Neural progenitor cell (in vitro differentiated cells): ENCODE measurements at regions not wholly inside any gene's neighbourhood (a gene's known extent, or its start where the extent isn't known, plus 50 kb on each side); places are given as distances from the start of the nearest gene placed in this dataset.
"Not testable (repeated sequence)": the region's sequence is repeated elsewhere in the genome, so short reads cannot be mapped to it uniquely, and the experiment has no call there.

Experiments used
- DNase-seq: peaks from one replicate; pipeline ENCODE4 v3.0.0-alpha.2; 2016; ENCODE audit warnings: low spot score
- H2AFZ ChIP-seq: fragments of 200-600 bp; sonication (generic); replicated peaks from 2 replicates; pipeline ENCODE4 v1.6.1; 2016; ENCODE audit warnings: antibody characterized with exemption
- H3F3A ChIP-seq: fragments of 200-600 bp; sonication (generic); 2 replicates; pipeline ENCODE4 v1.6.1; 2016; ENCODE audit warnings: antibody characterized with exemption, low read depth
- H3K27ac ChIP-seq: fragments of 200-600 bp; sonication (generic); 2 replicates; pipeline ENCODE4 v1.5.1; 2016; ENCODE audit warnings: mild to moderate bottlenecking
- H3K27me3 ChIP-seq: fragments of 200-600 bp; sonication (generic); 2 replicates; pipeline ENCODE4 v1.6.1; 2016; ENCODE audit warnings: mild to moderate bottlenecking, moderate library complexity
- H3K36me3 ChIP-seq: fragments of 200-600 bp; sonication (generic); 2 replicates; pipeline ENCODE4 v1.5.1; 2016
- H3K4me1 ChIP-seq: fragments of 200-600 bp; sonication (generic); 2 replicates; pipeline ENCODE4 v1.6.1; 2016; ENCODE audit warnings: mixed run types
- H3K4me2 ChIP-seq: fragments of 200-600 bp; sonication (generic); 2 replicates; pipeline ENCODE4 v1.6.1; 2016
- H3K4me3 ChIP-seq: fragments of 200-600 bp; sonication (generic); 2 replicates; pipeline ENCODE4 v1.5.1; 2016
- H3K79me2 ChIP-seq: fragments of 200-600 bp; sonication (generic); 2 replicates; pipeline ENCODE4 v1.6.1; 2016; ENCODE audit warnings: low read depth
- H3K9ac ChIP-seq: fragments of 200-600 bp; sonication (generic); 2 replicates; pipeline ENCODE4 v1.6.1; 2016
- H3K9me3 ChIP-seq: fragments of 200-600 bp; sonication (generic); 2 replicates; pipeline ENCODE4 v1.5.1; 2016; ENCODE audit warnings: low read depth
- H4K20me1 ChIP-seq: fragments of 200-600 bp; sonication (generic); 2 replicates; pipeline ENCODE4 v1.6.1; 2016; ENCODE audit warnings: low read depth
- H3K27ac Mint-ChIP-seq: 3 replicates; pipeline ENCODE4 v1.8.0; 2021; ENCODE audit warnings: mixed read lengths
- H3K27me3 Mint-ChIP-seq: 2 replicates; pipeline ENCODE4 v1.8.0; 2022; ENCODE audit warnings: low read depth, mild to moderate bottlenecking, inconsistent platforms, moderate library complexity, mixed read lengths; ENCODE audit not compliant: insufficient read depth
- H3K36me3 Mint-ChIP-seq: 3 replicates; pipeline ENCODE4 v1.8.0; 2021; ENCODE audit warnings: mixed read lengths
- H3K4me1 Mint-ChIP-seq: 3 replicates; pipeline ENCODE4 v1.8.0; 2021; ENCODE audit warnings: mixed read lengths
- H3K4me3 Mint-ChIP-seq: 3 replicates; pipeline ENCODE4 v1.8.0; 2021; ENCODE audit warnings: mild to moderate bottlenecking, moderate library complexity, mixed read lengths
- H3K9me3 Mint-ChIP-seq: 3 replicates; pipeline ENCODE4 v1.8.0; 2020; ENCODE audit warnings: mixed read lengths
- EZH2 ChIP-seq: fragments of 200-600 bp; sonication (generic); IDR thresholded peaks from 2 replicates; pipeline ENCODE4 v1.6.1; 2017; ENCODE audit warnings: antibody characterized with exemption, mild to moderate bottlenecking, moderate library complexity
- EZH2phosphoT487 ChIP-seq: fragments of 200-600 bp; sonication (generic); IDR thresholded peaks from 2 replicates; pipeline ENCODE4 v1.6.1; 2017; ENCODE audit warnings: antibody characterized with exemption
- TF ChIP-seq, protein P1 (sequence below): fragments of 200-600 bp; sonication (generic); IDR thresholded peaks from 2 replicates; pipeline ENCODE4 v1.5.1; 2017; ENCODE audit warnings: antibody characterized with exemption, mild to moderate bottlenecking

GRCh38 chr2:88885275-88885674, 193.8 kb downstream of the RPIA start:
- H3K27me3 Mint-ChIP-seq: no peaks in the 10 kb centered on the region
- Histone ChIP-seq H2AFZ (no peak overlapping the region), H3K4me1 (no peaks in the 10 kb centered on the region)

DNA sequence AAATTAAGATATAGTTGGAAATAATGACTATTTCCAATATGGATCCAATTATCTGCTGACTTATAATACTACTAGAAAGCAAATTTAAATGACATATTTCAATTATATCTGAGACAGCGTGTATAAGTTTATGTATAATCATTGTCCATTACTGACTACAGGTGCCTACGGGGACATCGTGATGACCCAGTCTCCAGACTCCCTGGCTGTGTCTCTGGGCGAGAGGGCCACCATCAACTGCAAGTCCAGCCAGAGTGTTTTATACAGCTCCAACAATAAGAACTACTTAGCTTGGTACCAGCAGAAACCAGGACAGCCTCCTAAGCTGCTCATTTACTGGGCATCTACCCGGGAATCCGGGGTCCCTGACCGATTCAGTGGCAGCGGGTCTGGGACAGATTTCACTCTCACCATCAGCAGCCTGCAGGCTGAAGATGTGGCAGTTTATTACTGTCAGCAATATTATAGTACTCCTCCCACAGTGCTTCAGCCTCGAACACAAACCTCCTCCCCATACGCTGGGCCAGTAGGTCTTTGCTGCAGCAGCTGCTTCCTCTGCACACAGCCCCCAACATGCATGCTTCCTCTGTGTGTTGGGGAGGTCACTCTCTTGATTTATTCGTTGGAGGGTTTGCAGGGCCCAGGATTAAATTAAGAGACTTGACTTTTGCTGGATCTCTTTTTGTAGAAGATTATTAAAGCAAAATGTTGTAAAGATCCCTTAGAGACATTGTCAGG, 194.4 kb downstream of the RPIA start:
- H3K36me3 ChIP-seq: no peaks in the 10 kb centered on the region
- H3K27me3 Mint-ChIP-seq: no peaks in the 10 kb centered on the region
- H3K27ac ChIP-seq: no peak overlapping the region
- peaks cover 35% of the 10 kb centered on the region for H3K9me3 ChIP-seq
- H3K4me1 ChIP-seq: no peaks in the 10 kb centered on the region
- TF ChIP-seq, protein P1, sequence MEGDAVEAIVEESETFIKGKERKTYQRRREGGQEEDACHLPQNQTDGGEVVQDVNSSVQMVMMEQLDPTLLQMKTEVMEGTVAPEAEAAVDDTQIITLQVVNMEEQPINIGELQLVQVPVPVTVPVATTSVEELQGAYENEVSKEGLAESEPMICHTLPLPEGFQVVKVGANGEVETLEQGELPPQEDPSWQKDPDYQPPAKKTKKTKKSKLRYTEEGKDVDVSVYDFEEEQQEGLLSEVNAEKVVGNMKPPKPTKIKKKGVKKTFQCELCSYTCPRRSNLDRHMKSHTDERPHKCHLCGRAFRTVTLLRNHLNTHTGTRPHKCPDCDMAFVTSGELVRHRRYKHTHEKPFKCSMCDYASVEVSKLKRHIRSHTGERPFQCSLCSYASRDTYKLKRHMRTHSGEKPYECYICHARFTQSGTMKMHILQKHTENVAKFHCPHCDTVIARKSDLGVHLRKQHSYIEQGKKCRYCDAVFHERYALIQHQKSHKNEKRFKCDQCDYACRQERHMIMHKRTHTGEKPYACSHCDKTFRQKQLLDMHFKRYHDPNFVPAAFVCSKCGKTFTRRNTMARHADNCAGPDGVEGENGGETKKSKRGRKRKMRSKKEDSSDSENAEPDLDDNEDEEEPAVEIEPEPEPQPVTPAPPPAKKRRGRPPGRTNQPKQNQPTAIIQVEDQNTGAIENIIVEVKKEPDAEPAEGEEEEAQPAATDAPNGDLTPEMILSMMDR: no peak
- TF ChIP-seq EZH2phosphoT487 (no peak), EZH2 (no peak)
- H3K4me1 Mint-ChIP-seq: no peaks in the 10 kb centered on the region
- H3K9ac ChIP-seq: no peak overlapping the region
- no peak overlapping the region for H2AFZ ChIP-seq
- H3K79me2 ChIP-seq: no peaks in the 10 kb centered on the region
- DNase-seq: no peak
- no peak overlapping the region for H3K4me3 ChIP-seq
- no peak overlapping the region for H3K4me3 Mint-ChIP-seq
- H3K36me3 Mint-ChIP-seq: no peaks in the 10 kb centered on the region
- no peak overlapping the region for H3K27ac Mint-ChIP-seq
- H3F3A ChIP-seq: no peaks in the 10 kb centered on the region
- no peaks in the 10 kb centered on the region for H4K20me1 ChIP-seq
- no peaks in the 10 kb centered on the region for H3K27me3 ChIP-seq
- no peaks in the 10 kb centered on the region for H3K9me3 Mint-ChIP-seq
- no peak overlapping the region for H3K4me2 ChIP-seq

More at GRCh38 chr2:88885275-88885674, 193.8 kb downstream of the RPIA start:
- no peaks in the 10 kb centered on the region for H3K9me3 Mint-ChIP-seq
- H3K27ac ChIP-seq: no peak overlapping the region
- no peaks in the 10 kb centered on the region for H3K27me3 ChIP-seq
- H3K4me2 ChIP-seq: no peak overlapping the region
- H3K4me3 ChIP-seq: no peak overlapping the region
- no peak overlapping the region for H3K27ac Mint-ChIP-seq
- H3K79me2 ChIP-seq: no peaks in the 10 kb centered on the region
- no peak overlapping the region for H3K9ac ChIP-seq
- no peak overlapping the region for H3K4me3 Mint-ChIP-seq
- H3K36me3 Mint-ChIP-seq: no peaks in the 10 kb centered on the region
- H4K20me1 ChIP-seq: no peaks in the 10 kb centered on the region
- H3K36me3 ChIP-seq: no peaks in the 10 kb centered on the region
- no peaks in the 10 kb centered on the region for H3K4me1 Mint-ChIP-seq
- TF ChIP-seq EZH2 (no peak), EZH2phosphoT487 (no peak)
- TF ChIP-seq, protein P1: no peak
- peaks cover 34% of the 10 kb centered on the region for H3K9me3 ChIP-seq
- H3F3A ChIP-seq: no peaks in the 10 kb centered on the region
- DNase-seq: no peak

- H4K20me1 ChIP-seq, H3K4me1 ChIP-seq, H3K27ac Mint-ChIP-seq, H3K36me3 ChIP-seq, H3K36me3 Mint-ChIP-seq, H3K27me3 ChIP-seq, H3K79me2 ChIP-seq, H3K4me2 ChIP-seq, H3K27ac ChIP-seq, H3K4me3 Mint-ChIP-seq, H3K4me1 Mint-ChIP-seq, H3F3A ChIP-seq, H3K27me3 Mint-ChIP-seq, H3K9me3 Mint-ChIP-seq, H3K4me3 ChIP-seq, H3K9ac ChIP-seq, H2AFZ ChIP-seq, DNase-seq: not testable (repeated sequence)
- H3K9me3 ChIP-seq: peaks cover 41% of the 10 kb centered on the region
Measured at GRCh38 chr2:88887466-88887865, 196.0 kb downstream of the RPIA start.

- no peaks in the 10 kb centered on the region for H3K9me3 Mint-ChIP-seq
- Histone ChIP-seq H3K27me3 (no peaks in the 10 kb centered on the region), H3K4me1 (no peaks in the 10 kb centered on the region), H2AFZ (no peak overlapping the region), H3K36me3 (peaks cover 7% of the 10 kb centered on the region), H3K9ac (no peak overlapping the region), H4K20me1 (no peaks in the 10 kb centered on the region), H3K9me3 (peaks cover 46% of the 10 kb centered on the region), H3K27ac (no peak overlapping the region), H3K4me2 (no peak overlapping the region), H3F3A (no peaks in the 10 kb centered on the region), H3K4me3 (no peak overlapping the region), H3K79me2 (no peaks in the 10 kb centered on the region)
- no peak overlapping the region for H3K27ac Mint-ChIP-seq
- H3K36me3 Mint-ChIP-seq: no peaks in the 10 kb centered on the region
- TF ChIP-seq, protein P1: no peak
- TF ChIP-seq EZH2 (no peak), EZH2phosphoT487 (no peak)
- no peaks in the 10 kb centered on the region for H3K27me3 Mint-ChIP-seq
- DNase-seq: no peak
- H3K4me1 Mint-ChIP-seq: no peaks in the 10 kb centered on the region
- H3K4me3 Mint-ChIP-seq: no peak overlapping the region
Measured at GRCh38 chr2:88892207-88892606, 200.7 kb downstream of the RPIA start.
